Putamen (tissue), 1 donor: ENCODE measurements at regions not wholly inside any gene's neighbourhood (a gene's known extent, or its start where the extent isn't known, plus 50 kb on each side); places are given as distances from the start of the nearest gene placed in this dataset.
A peak's percentile ranks its signal among the peaks of the same experiment; 100 is the strongest.

Experiments used
- DNase-seq: peaks from one replicate; pipeline ENCODE4 v3.0.0-alpha.2; 2016; ENCODE audit warnings: low spot score

- DNase-seq = no peak
Measured at GRCh38 chr12:90899456-90900182, 55.4 kb downstream of the CCER1 start.

DNA sequence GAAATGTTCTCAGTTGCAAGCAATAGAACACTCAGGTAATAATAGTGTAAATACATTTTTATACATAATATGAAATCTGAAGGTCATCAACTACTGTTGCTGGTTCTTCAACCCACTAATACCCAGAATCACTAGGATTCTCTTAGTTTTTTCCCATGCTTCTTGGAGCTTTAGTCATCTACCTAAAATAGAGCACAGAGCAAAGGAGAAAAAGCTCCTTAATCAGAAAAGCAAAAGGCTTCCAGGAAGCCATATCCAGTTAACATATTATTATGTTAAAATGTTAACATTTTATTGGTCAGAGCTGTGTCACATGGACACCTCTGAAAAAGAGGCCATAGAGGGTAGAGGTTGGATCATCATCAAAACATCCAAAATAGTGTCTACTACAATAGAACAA lies 57.0 kb downstream of the CCER1 start:
- no peak for DNase-seq

DNA sequence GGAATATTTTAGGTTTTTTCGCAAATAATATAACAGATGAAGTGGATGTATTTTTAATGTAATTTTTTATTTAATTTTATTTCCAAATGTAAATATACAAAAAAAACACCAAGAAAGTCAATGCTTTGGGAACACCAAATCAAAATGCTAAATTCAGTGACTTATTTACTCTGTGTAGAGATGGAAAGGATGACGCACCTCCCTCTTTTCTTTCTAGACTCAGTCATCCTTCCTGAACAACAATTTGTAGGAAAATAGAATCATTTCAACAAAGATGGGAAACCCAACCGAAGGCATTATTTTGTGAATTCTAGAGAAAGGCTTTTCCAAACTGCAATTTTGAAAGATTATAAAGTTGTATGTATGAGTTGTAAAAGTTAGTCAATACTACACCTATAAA lies 57.7 kb downstream of the CCER1 start:
- DNase-seq = no peak

DNA sequence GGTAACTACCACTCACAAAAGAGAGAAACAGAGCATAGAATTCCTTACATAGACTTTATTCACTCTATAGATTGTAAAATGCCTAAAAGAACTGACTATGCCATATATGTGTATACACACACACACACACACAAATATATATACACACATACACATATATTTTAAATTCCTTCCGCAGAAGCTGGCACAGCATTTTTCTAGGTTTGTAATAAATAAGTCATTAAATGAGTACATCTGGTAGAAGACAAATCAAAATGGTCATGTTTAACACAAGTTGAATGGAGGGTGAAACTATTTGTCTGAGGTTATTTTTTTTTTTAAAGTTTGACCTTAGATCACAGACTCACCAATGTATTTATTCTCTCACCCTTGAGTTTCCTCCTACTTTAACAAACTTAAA lies 58.2 kb downstream of the CCER1 start:
- DNase-seq = no peak

GRCh38 chr12:90896164-90896563 lies 58.8 kb downstream of the CCER1 start:
- DNase-seq = no peak

DNA sequence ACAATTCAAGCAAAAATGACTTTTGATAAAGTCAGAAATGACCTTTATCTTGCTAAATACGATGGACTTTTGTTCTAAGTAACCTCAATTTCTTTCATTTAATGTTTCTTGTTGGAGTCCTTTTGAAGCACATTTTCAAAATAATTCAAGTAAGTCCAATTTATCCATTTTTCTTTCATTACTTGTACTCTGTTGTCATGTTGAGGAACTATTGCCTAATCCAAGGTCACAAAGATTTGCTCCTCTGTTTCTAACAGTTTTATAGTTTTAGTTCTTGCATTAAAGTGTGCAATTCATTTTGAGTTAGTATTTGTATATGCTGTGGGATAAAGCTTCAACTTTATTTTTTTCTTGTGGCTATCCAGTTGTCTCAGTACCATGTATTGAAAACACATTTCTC lies 66.7 kb downstream of the CCER1 start:
- no peak for DNase-seq

DNA sequence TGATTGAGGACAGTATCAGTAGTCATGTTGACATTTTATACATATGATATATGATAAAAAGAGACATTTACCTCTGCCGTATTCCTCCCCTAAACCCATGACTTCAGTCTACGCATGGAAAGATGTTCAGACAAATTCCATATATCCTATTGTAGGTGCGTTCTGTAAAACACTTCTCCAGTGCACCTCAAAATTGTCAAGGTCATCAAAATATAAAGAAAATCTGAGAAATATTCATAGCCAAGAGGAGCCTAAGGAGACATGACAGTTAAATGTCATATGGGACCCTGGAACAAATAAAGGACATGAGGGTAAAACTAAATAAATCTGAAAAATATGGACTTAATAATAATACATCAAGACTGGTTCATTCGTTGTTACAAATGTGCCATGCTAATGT lies 71.5 kb downstream of the CCER1 start:
- DNase-seq = no peak

DNA sequence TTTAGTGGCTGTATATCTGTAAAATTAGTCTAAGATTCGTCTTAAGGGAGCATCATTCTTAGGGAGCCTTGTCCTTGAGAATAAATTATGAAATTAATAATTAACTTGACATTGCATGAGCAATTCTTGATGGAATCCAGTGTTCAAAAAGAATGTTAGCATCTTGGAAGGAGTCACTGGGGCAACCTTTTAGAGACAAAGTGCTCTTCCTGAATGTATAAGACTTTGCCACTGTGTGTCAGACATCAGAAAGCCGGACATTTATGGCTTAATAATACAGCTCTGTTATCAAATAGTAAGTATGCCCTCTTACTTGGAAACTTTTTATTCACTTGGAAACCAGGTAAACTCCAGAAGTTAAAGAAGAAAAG lies 83.3 kb downstream of the CCER1 start:
- DNase-seq = no peak

DNA sequence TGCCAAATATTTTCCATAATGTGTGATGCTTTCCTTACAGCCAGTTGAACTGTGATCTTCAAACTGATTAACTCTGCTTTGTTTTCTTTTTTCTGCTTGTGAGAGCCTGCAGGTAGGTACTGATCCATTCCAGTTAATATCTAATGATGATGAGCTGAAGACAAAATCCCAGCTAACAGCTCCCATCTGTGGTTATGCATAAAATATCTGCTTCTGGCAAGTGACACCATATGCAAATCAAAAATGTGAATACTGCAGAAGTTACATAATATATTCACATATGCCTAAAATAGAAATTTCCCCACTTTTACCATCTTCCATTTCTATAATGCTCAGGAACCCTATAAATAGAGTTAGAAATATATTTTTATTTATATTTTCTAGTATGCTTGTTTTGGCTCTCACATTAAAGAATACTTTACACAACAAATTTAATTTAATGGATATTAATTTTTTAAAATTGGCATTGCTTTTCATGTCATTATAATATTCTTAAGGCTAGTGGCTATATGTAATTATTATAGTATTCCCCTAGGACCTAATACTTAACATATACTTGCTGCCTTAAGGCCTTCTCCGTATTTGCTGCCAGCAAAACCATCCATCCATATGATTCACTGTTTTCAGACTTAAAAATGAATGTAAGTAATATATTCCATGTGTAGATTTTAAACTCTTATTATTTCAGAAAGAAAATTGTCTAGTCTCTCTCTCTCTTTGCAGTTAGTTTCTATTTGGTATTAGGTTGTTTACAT lies 83.8 kb downstream of the CCER1 start:
- peak; percentile 25 for DNase-seq

GRCh38 chr12:90868626-90869025 lies 86.3 kb downstream of the CCER1 start:
- no peak for DNase-seq

DNA sequence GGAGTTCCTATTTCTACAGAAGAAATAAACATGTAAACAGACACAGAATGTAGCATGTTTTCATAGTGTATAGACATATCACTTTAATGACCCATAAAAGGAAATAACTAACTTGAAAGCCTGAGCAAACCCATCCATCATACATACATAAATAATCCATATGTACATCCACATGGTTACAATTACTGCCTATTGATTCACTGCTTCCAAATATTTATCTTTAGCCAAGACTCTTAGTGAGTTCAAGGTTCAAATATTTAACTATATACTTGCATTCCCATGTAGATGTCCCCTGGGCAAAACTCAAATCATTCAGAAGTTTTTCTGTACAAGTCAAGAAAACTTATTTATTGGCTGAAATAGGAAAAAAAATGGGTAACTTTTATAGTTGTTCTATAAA lies 95.4 kb downstream of the CCER1 start:
- no peak for DNase-seq

DNA sequence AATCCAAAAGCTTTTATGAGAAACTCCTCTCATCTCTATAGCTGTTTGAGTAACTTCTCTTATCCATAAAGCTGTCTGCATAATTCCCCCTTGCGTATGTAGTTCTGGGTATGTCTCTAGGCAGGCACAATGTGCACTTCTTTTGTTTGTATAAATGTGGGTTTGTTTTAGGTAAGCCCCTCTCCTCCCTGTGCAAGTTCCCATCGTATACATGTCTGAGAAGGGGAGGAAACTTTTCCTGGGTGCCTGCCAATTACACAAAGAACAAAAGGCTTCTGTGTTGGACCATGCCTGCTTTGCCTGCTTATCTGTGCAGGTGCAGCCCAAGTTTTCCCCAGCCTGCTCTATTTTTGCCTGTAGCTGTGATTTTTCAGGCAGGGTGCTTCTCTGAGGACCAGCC lies 96.7 kb downstream of the CCER1 start:
- DNase-seq = peak; percentile 24

- no peak for DNase-seq
Measured at GRCh38 chr12:90855534-90855933, 99.4 kb downstream of the CCER1 start.

GRCh38 chr12:90854136-90854689 lies 100.8 kb downstream of the CCER1 start:
- peak; percentile 78 for DNase-seq

DNA sequence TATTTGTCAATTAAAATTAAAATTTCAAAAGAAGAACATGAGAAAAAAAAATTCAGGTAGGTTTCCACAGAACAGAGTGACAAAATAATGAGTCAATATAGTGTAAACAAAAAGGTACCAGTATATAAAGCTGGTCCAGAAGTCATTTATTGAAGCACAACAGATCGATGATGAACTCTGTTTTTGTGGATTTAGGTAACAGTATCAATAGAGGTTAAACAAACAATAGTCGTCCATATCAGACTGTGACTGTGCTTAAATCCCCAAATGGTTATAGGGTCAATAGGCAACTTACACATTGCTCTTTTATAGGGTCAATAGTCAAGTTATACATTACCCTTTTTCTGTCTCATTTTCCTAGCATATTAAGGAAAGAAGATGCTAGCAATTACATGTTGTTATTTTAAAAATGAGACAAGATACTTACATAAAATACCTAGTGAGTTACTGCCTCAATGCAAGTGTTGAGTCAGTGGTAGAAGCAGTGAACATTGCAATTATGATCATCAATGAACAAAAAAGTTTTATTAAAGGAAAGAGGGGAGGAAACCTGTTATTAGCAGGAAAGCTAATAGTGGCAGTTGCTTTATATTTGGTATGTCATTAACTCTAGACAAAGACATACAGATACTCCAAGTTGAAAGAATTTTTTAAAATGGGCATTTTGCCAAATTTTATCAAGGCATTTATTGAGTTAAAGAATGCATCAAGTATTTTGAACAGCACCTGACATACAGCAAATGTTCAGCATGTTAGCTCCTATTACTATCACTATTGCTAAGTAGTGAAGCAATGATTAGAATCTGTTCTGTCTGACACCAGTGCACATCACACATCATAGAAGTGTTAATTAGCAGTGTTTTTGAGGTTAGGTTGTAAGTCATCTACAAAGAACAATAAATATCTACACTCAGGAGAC lies 102.9 kb downstream of the CCER1 start:
- DNase-seq = no peak

- DNase-seq = no peak
Measured at GRCh38 chr12:90842477-90842876, 112.5 kb downstream of the CCER1 start.

GRCh38 chr12:90841336-90841735 lies 113.6 kb downstream of the CCER1 start:
- no peak for DNase-seq

- no peak for DNase-seq
Measured at GRCh38 chr12:90839346-90839745, 115.6 kb downstream of the CCER1 start.

DNA sequence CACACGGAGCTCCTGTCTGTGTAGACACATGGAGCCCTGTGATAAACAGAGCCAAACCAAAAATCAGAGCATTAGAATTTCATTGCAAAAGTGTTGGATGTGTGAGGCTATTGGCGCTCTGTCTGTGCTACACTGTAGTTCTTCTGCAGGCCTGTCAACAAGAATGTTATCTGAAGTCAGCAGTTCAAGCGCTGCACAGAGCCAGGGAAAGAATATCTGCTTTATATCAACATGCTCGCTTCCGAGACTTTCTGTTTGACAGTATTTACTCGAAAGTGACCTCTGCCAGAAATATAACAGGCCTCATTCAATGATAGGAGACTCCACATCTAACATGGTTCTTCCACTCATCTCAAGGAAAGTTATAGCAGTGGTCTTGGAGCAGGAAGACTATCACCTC lies 118.3 kb downstream of the CCER1 start:
- DNase-seq = no peak

- no peak for DNase-seq
Measured at GRCh38 chr12:90833228-90833627, 121.7 kb downstream of the CCER1 start.

- DNase-seq = no peak
Measured at GRCh38 chr12:90832427-90832826, 122.5 kb downstream of the CCER1 start.

DNA sequence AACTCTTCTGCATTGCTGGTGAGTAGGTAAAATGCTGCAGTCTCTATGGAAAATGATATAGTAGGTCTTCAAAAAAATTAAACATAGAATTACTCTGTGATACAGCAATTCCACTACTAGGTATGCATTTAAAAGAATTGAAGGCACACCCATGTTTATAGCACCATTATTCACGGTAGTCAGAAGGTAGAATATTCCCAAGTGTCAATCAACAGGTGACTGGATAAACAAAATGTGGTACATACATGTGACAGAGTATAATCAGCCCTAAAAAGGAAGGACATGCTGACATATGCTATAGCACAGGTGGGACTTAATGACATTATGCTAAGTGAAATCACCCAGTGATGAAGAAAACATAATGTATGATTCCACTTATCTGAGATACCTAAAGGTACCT lies 123.3 kb downstream of the CCER1 start:
- no peak for DNase-seq
